HG03457 (cell line): ENCODE measurements at regions not wholly inside any gene's neighbourhood (a gene's known extent, or its start where the extent isn't known, plus 50 kb on each side); places are given as distances from the start of the nearest gene placed in this dataset.

ENCODE experiments used
- ATAC-seq: cut with Tn5 transposase; IDR thresholded peaks from one replicate; pipeline ENCODE4 v1.9.1; 2021; ENCODE audit warnings: moderate number of reproducible peaks; ENCODE audit not compliant: unreplicated experiment

DNA sequence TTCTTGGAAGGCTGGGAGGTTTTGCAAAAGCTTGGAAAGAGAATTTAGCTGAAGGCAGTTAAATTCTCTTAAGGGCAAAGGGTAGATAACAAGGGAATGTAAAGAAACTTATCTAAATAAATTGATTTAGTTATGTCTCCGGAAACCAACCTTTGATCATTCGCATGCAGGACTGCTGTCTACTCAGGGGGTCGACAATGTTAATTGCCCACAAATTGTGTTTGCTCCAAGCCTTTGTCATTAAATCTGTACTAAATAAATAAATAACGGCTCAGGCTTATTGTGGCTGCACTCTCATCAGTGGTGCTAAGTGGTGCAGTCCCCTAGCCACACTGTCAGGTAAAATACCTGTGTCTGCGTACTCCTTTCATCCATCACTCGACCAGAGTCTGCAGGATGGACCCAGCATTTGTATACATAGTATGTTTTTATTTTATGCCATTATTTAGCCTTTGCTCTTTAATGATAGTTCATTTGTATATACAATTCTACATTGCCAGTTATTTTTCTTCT lies 497.4 kb upstream of the RASGRP1 start:
- ATAC-seq: no peak

DNA sequence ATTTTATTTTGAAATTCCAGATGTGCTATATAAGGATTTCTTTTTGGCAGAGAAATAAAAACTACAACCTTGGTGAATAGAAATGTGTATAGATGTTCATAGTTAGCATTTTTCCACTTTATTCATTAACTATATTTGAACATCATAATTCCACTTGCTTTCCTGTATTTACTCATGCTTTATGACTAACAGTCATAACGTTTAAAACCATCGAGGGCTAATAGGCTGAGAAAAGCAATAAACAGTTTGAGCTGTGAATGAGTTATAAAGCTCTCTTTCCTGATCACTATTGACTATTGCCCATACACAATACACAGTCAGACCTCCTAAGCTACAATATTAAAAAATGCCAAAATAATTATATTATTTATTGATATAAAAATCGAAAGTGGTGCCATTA lies 502.1 kb upstream of the RASGRP1 start:
- no peak for ATAC-seq

DNA sequence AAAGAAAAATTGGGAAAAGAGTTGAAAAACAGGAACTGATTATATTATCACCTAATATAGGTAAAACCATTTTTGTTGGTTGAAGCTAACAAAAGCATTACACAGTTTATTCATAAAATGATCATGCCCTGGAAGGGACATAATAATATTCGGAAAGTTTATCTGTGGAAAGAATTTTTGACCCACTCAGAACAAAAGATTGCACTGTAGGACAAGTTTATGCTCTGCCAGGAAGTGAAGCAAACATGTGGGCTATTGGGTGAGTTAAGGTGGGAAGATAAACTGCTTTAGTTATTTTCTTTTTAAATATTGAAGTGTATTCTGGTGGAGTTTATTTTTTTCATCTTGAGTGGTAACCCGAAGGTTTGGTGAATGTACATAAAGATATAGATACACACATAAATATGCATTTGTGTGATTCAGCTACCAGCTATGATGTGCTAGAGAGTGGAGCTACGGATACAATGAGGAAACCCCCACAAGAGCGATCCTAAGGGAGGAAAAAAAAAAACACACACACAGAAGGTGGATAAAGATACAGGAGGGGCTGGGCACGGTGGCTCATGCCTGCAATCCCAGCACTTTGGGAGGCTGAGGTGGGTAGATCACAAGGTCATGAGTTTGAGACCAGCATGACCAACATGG lies 506.4 kb upstream of the THBS1 start:
- ATAC-seq: no peak

DNA sequence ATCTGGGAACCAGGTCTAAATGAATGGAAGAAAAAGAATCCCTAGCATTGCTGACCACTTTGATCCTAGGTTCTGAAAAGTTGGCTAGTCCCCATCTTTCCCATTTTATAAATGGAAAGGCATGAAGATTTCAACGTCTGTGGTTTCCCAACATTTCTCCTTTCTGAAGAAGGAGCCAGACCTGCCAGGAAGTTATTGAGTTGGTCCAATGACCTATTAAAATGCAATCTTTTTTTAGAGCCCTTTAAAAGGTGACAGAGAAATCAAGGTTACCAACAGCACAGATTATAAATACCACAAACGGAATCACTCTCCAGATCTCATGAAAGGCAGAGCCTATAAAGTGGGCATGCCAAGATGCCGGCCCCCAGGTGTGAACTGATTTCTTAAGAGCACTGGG lies 505.6 kb upstream of the THBS1 start:
- ATAC-seq: no peak

DNA sequence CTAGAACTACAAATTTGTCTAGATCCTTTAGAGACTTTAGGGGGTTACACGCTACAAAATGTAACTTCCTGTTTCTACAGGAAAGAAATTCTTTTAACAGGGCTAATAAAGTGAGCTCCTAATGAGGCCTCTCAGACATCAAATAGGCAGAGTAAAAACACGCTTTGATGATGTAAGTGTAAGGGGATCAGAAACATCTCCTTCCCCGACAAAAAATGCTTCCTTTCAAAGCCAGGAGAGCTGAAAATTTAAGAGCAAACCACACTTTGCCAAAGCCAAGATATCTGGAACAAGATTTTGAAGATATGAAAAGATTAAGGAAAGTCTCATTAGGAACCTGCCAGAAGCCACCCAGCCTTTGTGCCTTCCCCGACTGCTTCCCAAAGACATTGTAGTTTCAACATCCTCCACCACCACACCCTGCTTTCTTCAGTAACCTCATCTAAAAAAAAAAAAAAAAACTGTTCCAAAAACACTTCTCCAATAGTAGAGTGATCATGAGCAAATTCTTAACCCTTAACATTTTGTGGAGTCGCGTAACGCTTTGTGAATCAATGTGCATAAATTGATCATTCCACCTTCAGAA lies 505.0 kb upstream of the THBS1 start:
- ATAC-seq: no peak

DNA sequence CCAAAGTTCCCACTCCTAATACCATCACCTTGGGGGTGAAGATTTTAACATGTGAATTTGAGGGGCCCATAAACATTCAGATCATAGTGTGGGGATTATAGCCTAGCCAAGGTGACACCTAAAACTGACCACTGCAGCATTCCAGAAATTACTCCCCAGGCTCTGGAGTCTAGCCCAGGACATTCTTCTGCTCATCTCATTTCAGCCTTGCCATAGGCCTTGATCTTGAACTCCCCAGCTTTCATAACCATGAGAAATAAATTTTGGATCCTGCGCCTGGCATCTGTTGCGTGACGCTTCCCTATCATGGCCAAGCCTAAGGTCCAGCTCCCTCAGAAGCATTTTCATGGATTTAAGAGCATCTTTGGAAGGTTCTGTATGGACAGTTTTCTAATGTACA lies 502.9 kb upstream of the THBS1 start:
- ATAC-seq: no peak

DNA sequence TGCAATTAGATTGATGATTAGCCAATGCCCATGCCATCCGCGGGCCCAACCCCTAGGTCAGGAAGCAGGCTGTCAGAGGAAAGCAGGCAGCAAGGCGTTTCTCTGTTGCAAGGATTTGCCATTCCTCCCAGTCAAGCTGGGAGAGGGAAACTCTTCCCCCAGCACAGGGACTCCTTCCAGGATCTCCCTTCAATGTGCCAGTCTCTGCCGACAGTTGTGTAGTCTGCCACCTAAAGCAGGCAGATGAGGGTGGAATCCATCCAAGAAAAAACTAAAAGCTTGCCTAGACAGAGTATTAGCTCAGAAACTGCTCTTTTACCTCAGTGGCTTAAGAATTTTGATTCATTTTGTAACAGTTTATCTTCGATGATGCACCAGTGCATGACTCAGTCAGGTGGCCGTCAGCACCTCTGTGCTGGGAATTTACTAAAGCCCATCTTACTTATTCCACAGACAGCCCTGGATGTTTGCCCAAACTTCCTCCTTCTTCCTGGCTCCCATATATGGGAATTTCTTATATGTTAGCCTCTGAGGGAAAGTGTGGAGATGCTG lies 501.5 kb upstream of the THBS1 start:
- no peak for ATAC-seq

DNA sequence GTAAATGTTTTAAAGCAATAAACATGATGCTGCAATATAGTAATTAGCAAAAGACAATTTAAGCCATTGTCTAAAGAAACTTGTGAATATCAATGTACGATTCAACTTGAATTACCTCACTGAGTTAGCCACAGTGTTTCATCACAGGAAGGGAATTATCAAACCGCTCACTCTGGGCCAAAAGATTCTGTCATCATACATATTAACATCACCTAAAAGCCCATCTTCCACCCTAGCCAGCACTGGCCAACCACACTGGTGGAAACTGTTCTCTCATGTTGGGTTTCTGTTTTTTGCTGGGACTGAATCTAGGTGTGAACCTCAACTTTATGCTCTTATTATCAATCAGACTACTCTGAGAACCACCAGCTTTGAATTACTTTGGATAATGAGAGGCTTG lies 497.7 kb upstream of the THBS1 start:
- ATAC-seq: no peak

DNA sequence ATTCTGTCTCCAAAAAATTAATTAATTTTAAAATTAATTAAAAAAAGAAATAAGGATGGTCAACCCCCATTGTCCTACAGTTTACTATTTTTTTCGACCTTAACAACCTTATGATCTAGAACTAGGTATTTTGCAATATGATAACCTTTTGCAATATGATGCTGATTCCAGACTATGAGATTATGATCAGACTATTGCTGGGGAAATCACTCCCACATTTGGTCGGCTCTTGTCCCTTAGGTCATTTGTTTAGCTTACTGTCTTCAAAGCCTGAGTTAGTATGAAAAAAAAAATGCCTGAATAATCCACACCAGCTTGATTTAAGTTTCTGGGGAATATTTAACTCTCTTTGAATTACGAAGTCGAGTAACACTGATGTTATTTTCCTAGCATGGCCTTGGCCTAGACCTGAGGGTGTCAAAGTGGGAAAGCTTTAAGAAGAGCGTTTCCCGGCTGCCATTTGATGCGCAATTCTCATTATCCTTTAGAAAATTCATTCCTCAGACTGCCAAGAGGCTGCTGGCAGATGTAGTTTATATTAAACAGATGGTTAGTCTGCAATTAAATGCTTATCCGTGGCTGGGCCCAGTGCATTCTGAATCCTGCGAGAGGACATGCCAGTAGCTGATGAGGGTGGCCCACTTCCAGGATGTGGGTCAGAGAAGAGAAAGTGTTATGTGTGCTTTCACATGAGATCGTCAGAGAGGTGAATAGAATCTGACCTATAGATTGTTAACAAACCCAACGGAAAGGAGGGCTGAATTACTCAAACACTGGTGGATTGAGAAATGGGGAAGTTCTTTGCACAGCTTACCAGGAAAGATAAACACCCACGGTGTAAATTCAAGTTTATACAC lies 496.0 kb upstream of the THBS1 start:
- no peak for ATAC-seq

DNA sequence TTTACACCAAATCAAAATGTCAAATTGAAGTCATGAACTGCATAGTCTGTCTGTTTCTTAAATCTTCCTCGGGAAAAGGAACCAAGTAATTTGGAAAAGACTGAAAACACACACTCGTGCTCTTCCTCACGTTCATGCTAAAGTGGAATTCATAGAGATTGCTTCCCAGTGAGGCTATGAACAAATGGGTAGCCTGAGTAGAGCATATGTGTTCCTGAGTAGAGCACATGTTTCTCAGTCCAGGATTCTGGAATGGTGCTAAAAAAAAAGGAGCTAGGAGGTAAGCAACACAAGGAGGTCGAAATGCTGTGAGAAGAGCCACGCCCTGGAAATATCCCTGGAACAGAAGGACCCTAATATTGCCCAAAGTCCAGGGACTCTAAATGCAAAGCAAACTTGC lies 494.2 kb upstream of the THBS1 start:
- no peak for ATAC-seq

DNA sequence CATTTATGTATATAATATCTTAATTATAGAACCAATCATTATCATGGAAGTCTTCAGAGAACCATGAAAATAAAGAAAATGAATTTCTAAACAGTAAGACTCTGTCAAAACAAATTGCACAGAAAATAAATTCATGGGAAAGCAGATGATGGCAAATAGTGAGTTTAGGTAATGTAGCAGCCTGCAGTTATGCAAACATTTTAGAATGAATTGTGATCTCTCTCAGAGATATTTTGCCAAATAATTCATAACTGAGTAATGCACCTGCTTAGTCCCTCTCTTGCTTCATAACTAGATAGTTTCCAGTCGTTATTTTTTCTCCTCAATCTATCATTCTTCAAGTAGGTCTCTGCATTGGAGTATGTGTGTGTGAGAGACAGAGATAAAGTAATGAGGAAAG lies 492.7 kb upstream of the THBS1 start:
- no peak for ATAC-seq

DNA sequence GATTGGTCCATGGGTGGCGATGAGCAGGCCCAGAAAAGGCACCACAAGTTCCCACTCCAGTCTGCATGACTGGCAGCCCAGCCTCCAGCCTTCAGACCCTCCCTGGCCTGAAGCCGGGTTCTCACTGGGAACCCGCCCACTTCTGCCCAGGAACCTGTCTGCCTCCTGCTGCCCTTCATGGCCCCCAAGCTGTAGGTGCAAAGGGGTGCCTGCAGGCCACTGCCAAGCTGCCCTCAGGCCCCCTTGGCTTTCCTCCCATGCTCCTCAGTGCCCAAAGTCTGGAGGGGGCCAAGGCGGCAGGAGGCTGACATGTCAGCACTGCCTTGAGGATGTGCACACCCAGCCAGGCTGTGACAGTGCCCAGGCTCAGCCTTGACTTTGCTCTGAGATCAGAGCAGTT lies 488.5 kb upstream of the THBS1 start:
- ATAC-seq: no peak

DNA sequence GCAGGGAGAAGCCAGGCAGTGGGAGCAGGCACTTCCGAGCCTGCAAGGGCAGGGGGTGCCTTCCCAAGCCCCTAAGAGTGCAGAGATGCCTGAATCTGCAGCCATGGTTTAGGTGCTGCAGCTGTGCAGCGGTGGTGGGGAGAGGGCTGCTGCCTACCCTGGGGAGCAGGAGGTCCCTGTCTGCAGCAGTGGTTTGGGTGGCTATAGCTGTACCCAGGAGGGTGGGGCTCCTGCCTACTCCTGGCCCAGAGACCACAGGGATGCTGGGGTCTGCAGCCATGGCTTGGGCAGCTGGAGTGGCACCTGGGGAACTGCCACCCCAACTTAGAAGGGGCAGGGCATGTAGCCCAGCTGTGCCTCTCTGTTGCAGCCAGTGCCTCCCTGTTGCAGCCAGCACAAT lies 488.1 kb upstream of the THBS1 start:
- ATAC-seq: no peak

DNA sequence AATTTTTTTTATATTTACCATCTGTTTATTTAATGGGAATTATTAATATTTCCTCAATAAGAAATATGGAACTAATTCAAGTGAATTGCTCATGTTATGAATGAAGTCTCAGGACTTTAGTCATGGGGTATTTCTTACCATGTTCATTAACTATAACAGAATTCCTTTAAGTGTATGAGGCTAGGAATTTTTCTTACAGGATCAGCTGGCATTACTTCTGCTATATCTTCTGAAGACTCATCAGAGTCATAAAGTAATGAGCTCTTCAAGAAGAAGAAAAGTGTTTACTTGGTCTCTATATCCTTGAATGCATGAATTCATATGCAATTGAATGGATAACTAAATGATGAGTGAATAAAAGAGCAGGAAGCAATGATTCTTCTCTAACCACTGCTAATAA lies 486.8 kb upstream of the THBS1 start:
- ATAC-seq: no peak

DNA sequence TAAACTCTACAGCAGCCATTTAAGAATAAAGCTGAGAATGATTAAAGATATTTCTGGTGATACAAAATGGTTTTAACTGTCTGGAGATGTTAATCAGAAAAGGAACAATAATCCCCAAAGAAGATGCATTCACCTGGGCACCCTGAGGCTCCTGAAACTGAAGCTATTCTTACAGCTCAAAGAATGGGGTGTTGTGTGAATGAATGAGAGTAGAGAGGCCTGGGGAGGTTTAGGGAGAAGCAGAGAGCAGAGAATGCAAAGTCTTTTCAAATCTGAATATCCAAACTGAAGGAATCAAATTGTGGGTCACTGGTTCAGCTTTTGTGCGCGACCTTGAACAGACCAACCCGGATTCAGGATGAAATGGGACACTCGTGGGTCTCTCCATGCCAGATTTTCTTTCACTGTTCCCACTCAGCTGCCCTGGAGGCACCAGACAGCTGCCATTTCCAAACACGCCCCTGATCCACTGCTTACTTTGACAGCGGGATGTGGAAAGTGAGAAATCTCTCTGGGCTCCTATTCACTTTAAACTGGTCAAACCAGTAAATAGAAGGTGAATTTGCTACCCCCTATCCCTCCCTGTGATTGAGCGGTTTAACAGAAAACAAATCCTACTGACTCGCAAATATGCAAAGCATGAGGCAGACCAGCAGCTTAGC lies 485.5 kb upstream of the THBS1 start:
- no peak for ATAC-seq

DNA sequence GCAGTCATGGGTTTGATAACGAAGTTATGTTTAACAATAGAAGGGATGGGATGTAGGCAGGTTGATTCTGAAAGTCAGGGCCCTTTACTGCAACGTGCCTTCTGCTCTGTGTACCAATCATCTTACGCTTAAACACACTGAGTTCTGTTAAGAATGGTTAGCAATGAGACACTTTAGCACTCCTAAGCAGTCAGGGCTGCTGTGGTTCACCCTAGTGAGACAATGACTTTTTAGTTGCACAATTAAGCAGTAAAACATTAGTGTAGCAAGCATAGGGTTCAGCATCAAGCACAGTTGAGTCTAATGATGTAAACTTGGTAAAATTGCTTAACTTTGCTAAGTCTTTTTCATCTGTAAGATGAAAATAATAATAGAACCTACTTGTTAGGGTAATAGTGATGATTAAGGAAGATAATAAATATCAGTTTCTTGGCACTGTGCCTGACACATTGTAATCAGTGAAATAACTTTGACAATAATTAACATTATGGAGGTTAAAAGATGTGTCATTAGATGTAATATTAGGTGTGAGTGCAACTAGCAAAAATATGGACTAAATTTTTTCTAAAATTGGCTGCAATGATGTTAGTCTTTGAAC lies 484.2 kb upstream of the THBS1 start:
- no peak for ATAC-seq

DNA sequence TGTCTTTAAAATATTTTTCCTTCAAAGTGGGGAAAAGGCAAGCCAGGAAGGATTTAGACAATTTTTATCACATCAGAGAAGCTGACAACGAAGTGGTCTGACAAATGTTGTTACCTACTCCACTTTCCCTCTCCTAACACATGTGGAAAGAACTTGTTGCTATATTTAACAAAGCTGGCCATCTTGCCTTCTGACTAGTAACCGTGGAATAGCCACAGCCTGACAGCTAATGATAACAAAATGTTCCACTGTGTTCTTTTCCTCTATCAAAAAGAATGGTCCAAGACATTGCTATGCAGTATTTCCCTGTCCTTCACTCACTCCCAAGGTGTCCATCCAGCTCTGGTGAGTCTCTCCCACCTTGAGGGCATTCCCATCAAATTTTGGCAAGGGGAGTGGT lies 481.4 kb upstream of the THBS1 start:
- no peak for ATAC-seq

DNA sequence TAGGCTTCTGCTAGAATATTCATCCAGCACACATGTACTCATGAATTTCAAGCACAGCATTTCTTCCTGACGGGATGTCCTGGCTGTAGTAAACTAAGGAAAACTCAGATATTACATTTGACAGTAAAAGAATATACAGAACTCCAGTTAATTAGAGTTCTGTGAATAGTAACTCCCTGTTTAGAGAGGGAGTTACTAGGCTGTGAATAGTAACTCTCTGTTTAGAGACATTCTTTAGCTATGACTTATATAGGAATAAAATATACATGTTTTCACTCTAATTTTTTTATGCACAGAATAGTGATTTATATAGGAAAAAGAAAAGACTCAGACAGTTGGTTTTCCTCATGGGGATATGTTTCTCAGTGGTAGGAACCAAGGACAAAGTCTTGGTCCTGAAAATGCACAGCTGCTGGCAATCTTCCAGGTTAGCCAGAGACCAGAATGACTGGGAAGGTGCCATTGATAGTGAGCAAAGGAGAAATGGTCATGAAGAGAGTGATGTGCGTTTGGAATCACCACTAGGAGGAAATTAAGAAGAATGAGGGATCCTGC lies 480.7 kb upstream of the THBS1 start:
- no peak for ATAC-seq

DNA sequence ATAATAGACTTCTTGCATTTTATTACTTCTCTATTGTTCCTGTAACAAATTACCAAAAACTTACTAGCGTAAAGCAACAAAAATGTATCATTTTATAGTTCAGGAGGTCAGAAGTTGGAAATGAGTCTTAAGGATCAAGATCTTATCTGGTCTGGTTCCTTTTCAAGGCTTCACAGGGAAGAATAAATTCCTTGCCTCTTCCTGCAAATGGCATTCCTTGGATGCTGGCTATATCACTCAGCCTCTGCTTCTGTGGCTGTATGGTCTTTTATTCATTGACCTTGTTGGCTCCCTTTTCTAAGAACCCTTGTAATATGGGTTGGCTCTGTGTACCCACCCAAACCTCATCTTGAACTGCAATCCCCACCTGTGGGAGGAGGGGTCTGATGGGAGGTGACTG lies 478.4 kb upstream of the THBS1 start:
- ATAC-seq: no peak

DNA sequence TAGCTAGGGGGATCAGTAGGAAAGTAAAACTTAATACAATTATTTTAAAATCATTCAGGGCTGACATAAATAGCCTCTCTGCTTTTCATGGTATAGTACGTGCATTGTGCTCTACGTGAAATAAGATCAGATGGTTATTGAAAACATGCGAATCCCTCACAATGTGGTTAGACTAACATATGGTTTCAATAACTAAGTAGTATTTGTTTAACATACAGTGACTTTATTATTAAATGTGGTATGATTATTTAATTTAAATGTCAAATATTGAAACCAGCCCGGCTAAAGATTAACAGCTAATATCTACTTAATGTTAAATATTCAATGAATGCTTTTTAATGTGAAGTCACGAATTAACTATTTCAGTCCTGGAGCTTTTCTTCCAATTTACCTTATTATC lies 473.9 kb upstream of the THBS1 start:
- ATAC-seq: no peak

DNA sequence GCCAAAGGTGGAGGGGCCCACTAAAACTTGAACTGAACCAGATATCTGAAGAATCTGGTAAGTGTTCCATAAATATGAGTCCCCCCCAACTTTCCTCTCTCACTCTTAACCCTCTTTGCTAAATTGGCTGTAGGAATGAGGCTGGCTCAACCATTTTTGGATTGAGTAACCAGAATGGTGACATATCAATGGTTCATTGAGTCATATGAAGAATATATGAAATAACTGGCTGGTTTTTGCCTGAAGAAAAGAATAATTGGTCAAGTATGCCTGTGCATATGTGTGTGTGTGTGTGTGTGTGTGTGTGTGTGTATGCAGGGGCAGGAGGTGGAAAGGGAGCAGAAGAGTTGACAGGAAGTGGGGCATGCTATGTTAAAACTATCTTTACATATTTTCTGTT lies 472.9 kb upstream of the THBS1 start:
- no peak for ATAC-seq
